HepG2 (cell line): ENCODE measurements at regions not wholly inside any gene's neighbourhood (a gene's known extent, or its start where the extent isn't known, plus 50 kb on each side); places are given as distances from the start of the nearest gene placed in this dataset.
A peak's percentile ranks its signal among the peaks of the same experiment; 100 is the strongest.

Experiments used
- ASH2L ChIP-seq: fragments of 300-600, 200-600 bp; sonication (generic); IDR thresholded peaks from 2 replicates; pipeline ENCODE4 v1.7.0; 2017; ENCODE audit warnings: low read depth, mild to moderate bottlenecking, moderate library complexity, mixed read lengths, low read length; ENCODE audit not compliant: insufficient read length
- ATF1 ChIP-seq: IDR thresholded peaks from 2 replicates; pipeline ENCODE4 v1.6.1; 2016; ENCODE audit warnings: mild to moderate bottlenecking, control low read depth
- EHMT2 ChIP-seq: fragments of 200-600 bp; sonication (generic); IDR thresholded peaks from 2 replicates; pipeline ENCODE4 v1.7.0; 2017; ENCODE audit warnings: antibody characterized with exemption, low read depth, low read length, borderline replicate concordance
- FOXA3 ChIP-seq: IDR thresholded peaks from 2 replicates; pipeline ENCODE4 v1.6.1; 2016; ENCODE audit warnings: missing genetic modification reagents, missing compliant biosample characterization
- FOXO1 ChIP-seq: sonication (generic); formaldehyde crosslinking; IDR thresholded peaks from 2 replicates; pipeline ENCODE4 v1.4.0; 2020; ENCODE audit warnings: missing genetic modification reagents
- HCFC1 ChIP-seq: fragments of 150-350 bp; IDR thresholded peaks from 2 replicates; pipeline ENCODE4 v1.6.1; 2014; ENCODE audit warnings: low read depth, low read length
- HHEX ChIP-seq: IDR thresholded peaks from 2 replicates; pipeline ENCODE4 v1.6.1; 2016; ENCODE audit warnings: control low read depth
- NRL ChIP-seq: sonication (generic); formaldehyde crosslinking; IDR thresholded peaks from 2 replicates; pipeline ENCODE4 v1.5.0; 2020; ENCODE audit warnings: missing genetic modification reagents, mild to moderate bottlenecking, moderate library complexity, borderline replicate concordance
- SMAD3 ChIP-seq: sonication (generic); formaldehyde crosslinking; IDR thresholded peaks from 2 replicates; pipeline ENCODE4 v1.4.0; 2020; ENCODE audit warnings: missing genetic modification reagents
- SOX13 ChIP-seq, 3 experiments: fragments of 450-650 bp in 1 of 3; sonication (generic) in 1 of 3; formaldehyde crosslinking in 1 of 3; IDR thresholded peaks in 2 of 3; conservative IDR thresholded peaks in 1 of 3; 2 replicates each; pipeline versions ENCODE4 v1.5.0 to v1.6.1; 2016 to 2020; ENCODE audit warnings: antibody characterized with exemption in 1 of 3, mild to moderate bottlenecking in 1 of 3, missing compliant biosample characterization in 1 of 3, missing genetic modification reagents in 1 of 3, moderate library complexity in 1 of 3
- SP4 ChIP-seq: sonication (generic); formaldehyde crosslinking; IDR thresholded peaks from 2 replicates; pipeline ENCODE4 v1.8.1; 2023; ENCODE audit warnings: mild to moderate bottlenecking, missing genetic modification reagents
- ZKSCAN5 ChIP-seq: sonication (generic); formaldehyde crosslinking; IDR thresholded peaks from 2 replicates; pipeline ENCODE4 v1.5.1; 2020; ENCODE audit warnings: mild to moderate bottlenecking, missing genetic modification reagents
- ZMYM4 ChIP-seq: sonication (generic); formaldehyde crosslinking; IDR thresholded peaks from 2 replicates; pipeline ENCODE4 v1.8.1; 2023; ENCODE audit warnings: mild to moderate bottlenecking, missing genetic modification reagents
- ZNF30 ChIP-seq: sonication (generic); formaldehyde crosslinking; IDR thresholded peaks from 2 replicates; pipeline ENCODE4 v1.5.0; 2020; ENCODE audit warnings: mild to moderate bottlenecking, missing genetic modification reagents
- ZSCAN20 ChIP-seq: sonication (generic); formaldehyde crosslinking; IDR thresholded peaks from 2 replicates; pipeline ENCODE4 v1.4.0; 2020; ENCODE audit warnings: missing genetic modification reagents, mild to moderate bottlenecking, borderline replicate concordance
- TF ChIP-seq, protein P1 (sequence below): sonication (generic); formaldehyde crosslinking; IDR thresholded peaks from 2 replicates; pipeline ENCODE4 v1.5.1; 2020; ENCODE audit warnings: mild to moderate bottlenecking, moderate library complexity, missing genetic modification reagents
- TF ChIP-seq, protein P2 (sequence below), 2 experiments: IDR thresholded peaks; 2 replicates each; pipeline ENCODE4 v1.6.1; 2011 to 2012; ENCODE audit warnings: low read length in 2 of 2, borderline replicate concordance in 1 of 2, low read depth in 1 of 2, mild to moderate bottlenecking in 1 of 2, moderate library complexity in 1 of 2
- TF ChIP-seq, protein P3 (sequence below): sonication (generic); formaldehyde crosslinking; IDR thresholded peaks from 2 replicates; pipeline ENCODE4 v1.5.1; 2020; ENCODE audit warnings: missing genetic modification reagents, mild to moderate bottlenecking, borderline replicate concordance
- TF ChIP-seq, protein P4 (sequence below): IDR thresholded peaks from 2 replicates; pipeline ENCODE4 v1.6.1; 2018; ENCODE audit warnings: missing genetic modification reagents
- TF ChIP-seq, protein P5 (sequence below): sonication (generic); formaldehyde crosslinking; IDR thresholded peaks from 2 replicates; pipeline ENCODE4 v1.5.0; 2020; ENCODE audit warnings: missing genetic modification reagents, mild to moderate bottlenecking, borderline replicate concordance
- TF ChIP-seq, protein P6 (sequence below): sonication (generic); formaldehyde crosslinking; IDR thresholded peaks from 2 replicates; pipeline ENCODE4 v1.4.0; 2020; ENCODE audit warnings: missing genetic modification reagents

DNA sequence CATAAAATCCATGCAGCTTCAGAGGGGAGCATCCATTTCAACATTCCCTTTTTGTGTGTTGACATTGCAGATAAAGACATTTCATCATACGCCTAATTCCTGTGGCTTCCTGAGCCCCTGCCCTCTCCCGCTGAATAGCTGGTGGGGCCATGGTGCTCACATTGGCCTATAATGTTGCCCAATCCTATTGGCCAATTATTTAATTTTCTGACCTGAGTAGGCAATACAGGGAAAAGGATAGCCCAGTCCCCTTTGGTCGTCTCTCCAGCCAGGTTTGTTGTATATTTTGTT is 163.8 kb upstream of the MYCN start (continued):
- TF ChIP-seq, protein P1, sequence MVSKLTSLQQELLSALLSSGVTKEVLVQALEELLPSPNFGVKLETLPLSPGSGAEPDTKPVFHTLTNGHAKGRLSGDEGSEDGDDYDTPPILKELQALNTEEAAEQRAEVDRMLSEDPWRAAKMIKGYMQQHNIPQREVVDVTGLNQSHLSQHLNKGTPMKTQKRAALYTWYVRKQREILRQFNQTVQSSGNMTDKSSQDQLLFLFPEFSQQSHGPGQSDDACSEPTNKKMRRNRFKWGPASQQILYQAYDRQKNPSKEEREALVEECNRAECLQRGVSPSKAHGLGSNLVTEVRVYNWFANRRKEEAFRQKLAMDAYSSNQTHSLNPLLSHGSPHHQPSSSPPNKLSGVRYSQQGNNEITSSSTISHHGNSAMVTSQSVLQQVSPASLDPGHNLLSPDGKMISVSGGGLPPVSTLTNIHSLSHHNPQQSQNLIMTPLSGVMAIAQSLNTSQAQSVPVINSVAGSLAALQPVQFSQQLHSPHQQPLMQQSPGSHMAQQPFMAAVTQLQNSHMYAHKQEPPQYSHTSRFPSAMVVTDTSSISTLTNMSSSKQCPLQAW (CRISPR knock-in tag) = 0 out of 2 replicates have a peak, but pooled peaks have one; percentile 17
- TF ChIP-seq HHEX = peak; percentile 87
- TF ChIP-seq ASH2L = no peak
- no peak for TF ChIP-seq EHMT2
- no peak for TF ChIP-seq ZSCAN20 (CRISPR knock-in tag)
- TF ChIP-seq NRL (CRISPR knock-in tag) = no peak
- TF ChIP-seq ZMYM4 = peak; percentile 61; the same call in 1 of the 2 replicates
- TF ChIP-seq, protein P2, sequence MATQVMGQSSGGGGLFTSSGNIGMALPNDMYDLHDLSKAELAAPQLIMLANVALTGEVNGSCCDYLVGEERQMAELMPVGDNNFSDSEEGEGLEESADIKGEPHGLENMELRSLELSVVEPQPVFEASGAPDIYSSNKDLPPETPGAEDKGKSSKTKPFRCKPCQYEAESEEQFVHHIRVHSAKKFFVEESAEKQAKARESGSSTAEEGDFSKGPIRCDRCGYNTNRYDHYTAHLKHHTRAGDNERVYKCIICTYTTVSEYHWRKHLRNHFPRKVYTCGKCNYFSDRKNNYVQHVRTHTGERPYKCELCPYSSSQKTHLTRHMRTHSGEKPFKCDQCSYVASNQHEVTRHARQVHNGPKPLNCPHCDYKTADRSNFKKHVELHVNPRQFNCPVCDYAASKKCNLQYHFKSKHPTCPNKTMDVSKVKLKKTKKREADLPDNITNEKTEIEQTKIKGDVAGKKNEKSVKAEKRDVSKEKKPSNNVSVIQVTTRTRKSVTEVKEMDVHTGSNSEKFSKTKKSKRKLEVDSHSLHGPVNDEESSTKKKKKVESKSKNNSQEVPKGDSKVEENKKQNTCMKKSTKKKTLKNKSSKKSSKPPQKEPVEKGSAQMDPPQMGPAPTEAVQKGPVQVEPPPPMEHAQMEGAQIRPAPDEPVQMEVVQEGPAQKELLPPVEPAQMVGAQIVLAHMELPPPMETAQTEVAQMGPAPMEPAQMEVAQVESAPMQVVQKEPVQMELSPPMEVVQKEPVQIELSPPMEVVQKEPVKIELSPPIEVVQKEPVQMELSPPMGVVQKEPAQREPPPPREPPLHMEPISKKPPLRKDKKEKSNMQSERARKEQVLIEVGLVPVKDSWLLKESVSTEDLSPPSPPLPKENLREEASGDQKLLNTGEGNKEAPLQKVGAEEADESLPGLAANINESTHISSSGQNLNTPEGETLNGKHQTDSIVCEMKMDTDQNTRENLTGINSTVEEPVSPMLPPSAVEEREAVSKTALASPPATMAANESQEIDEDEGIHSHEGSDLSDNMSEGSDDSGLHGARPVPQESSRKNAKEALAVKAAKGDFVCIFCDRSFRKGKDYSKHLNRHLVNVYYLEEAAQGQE (IDR thresholded peaks at IDR 0.05; ENCODE audit: borderline replicate concordance in 1 of 2, low read depth in 1 of 2, low read length in 2 of 2) = 0 out of 4 replicates have a peak, but pooled peaks of 1 of the 2 experiments have one; percentile 28
- TF ChIP-seq ZKSCAN5 (CRISPR knock-in tag) = no peak
- no peak for TF ChIP-seq ZNF30 (CRISPR knock-in tag)
- peak; percentile 71 for TF ChIP-seq FOXO1
- TF ChIP-seq ATF1 (CRISPR knock-in tag) = no peak
- TF ChIP-seq, protein P3, sequence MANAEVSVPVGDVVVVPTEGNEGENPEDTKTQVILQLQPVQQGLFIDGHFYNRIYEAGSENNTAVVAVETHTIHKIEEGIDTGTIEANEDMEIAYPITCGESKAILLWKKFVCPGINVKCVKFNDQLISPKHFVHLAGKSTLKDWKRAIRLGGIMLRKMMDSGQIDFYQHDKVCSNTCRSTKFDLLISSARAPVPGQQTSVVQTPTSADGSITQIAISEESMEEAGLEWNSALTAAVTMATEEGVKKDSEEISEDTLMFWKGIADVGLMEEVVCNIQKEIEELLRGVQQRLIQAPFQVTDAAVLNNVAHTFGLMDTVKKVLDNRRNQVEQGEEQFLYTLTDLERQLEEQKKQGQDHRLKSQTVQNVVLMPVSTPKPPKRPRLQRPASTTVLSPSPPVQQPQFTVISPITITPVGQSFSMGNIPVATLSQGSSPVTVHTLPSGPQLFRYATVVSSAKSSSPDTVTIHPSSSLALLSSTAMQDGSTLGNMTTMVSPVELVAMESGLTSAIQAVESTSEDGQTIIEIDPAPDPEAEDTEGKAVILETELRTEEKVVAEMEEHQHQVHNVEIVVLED (CRISPR knock-in tag) = no peak
- TF ChIP-seq, protein P4, sequence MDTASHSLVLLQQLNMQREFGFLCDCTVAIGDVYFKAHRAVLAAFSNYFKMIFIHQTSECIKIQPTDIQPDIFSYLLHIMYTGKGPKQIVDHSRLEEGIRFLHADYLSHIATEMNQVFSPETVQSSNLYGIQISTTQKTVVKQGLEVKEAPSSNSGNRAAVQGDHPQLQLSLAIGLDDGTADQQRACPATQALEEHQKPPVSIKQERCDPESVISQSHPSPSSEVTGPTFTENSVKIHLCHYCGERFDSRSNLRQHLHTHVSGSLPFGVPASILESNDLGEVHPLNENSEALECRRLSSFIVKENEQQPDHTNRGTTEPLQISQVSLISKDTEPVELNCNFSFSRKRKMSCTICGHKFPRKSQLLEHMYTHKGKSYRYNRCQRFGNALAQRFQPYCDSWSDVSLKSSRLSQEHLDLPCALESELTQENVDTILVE (CRISPR knock-in tag) = peak; percentile 50; the same call in 1 of the 2 replicates
- TF ChIP-seq FOXA3 (CRISPR knock-in tag) = peak; percentile 95
- 0 out of 2 replicates have a peak, but pooled peaks have one; percentile 35 for TF ChIP-seq SP4
- TF ChIP-seq, protein P5, sequence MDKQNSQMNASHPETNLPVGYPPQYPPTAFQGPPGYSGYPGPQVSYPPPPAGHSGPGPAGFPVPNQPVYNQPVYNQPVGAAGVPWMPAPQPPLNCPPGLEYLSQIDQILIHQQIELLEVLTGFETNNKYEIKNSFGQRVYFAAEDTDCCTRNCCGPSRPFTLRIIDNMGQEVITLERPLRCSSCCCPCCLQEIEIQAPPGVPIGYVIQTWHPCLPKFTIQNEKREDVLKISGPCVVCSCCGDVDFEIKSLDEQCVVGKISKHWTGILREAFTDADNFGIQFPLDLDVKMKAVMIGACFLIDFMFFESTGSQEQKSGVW (CRISPR knock-in tag) = no peak
- no peak for TF ChIP-seq HCFC1
- TF ChIP-seq, protein P6, sequence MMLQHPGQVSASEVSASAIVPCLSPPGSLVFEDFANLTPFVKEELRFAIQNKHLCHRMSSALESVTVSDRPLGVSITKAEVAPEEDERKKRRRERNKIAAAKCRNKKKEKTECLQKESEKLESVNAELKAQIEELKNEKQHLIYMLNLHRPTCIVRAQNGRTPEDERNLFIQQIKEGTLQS (CRISPR knock-in tag) = peak; percentile 91
- no peak for TF ChIP-seq SMAD3 (CRISPR knock-in tag)
- peak; percentile 72 for TF ChIP-seq SOX13 (IDR thresholded peaks at IDR 0.05)
- peak in 1 of 2 experiments; percentile 82; a peak in 2 of 4 replicates for TF ChIP-seq SOX13 (CRISPR knock-in tag; conservative IDR thresholded peaks at IDR 0.05 in 1 of 2, IDR thresholded peaks at IDR 0.05 in 1 of 2)
